ENCODE measurements at regions not wholly inside any gene's neighbourhood (a gene's known extent, or its start where the extent isn't known, plus 50 kb on each side); places are given as distances from the start of the nearest gene placed in this dataset.

DNA sequence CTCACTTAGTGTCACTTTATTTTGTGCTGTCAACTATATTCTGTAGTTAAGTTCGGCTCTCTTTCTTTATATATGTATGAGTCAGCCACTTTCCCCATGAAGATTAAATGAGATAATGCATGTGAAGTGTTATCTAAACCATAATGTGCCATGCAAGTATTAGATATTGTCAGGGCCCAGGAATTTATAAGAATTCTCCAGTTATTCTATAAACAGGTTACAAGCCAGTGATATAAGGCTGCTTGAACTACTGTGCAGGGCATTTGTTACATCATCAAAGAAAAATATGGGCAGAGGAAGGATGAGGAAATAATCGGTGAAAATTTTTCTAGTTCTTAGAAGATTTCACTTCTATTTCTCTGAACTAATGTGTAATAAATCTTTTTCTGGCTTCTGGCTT lies 1049.0 kb upstream of the NR2F2 start:
- no peak for DNase-seq (ENCODE audit: low read depth)
- H3K4me3 ChIP-seq (ENCODE audit: low read depth, low read length), result no peak overlapping the region

DNA sequence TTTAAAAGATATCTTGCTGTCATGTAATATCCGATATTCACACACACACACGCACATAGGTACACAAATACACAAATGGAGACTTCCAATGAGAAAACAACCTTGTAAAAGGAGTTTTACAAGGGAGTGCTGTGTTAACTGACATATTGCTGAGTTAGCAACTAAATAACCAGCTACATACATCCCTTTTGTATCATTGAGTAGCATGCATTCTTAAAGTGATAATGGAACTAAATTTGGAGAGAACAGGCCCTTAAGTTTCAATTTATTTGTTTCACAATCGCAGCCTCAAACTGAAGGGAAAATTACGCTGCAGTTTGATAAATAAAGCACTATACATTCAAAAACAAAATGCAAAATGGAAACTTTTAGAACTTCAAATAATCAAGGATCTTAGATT lies 1046.0 kb upstream of the NR2F2 start:
- DNase-seq (ENCODE audit: low read depth), result no peak
- no peak overlapping the region for H3K4me3 ChIP-seq (ENCODE audit: low read depth, low read length)

DNA sequence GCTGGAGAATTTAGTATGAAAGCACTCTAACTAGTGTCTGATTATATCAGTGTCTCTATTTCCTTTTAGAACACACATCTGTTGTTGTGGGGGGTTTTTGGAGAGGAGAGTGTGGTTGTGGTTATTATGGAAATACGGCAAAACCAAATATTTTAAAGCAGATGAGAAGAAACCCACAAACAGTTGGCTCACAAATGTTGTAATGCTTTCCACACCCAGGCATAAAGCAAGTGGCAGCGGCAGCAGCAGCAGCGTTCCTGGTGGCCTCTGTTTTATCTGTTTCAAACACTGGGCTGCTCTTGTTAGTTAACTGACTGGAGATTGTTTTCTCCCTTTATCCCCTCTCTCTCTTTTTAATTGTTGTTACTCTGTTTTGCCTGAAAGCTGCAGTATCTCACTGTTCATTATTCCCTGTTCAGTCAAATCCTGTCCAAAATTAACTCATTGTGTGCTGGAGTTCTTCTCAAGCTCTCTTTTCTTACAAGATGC lies 1045.5 kb upstream of the NR2F2 start:
- DNase-seq (ENCODE audit: low read depth), result no peak
- no peak overlapping the region for H3K4me3 ChIP-seq (ENCODE audit: low read depth, low read length)

DNA sequence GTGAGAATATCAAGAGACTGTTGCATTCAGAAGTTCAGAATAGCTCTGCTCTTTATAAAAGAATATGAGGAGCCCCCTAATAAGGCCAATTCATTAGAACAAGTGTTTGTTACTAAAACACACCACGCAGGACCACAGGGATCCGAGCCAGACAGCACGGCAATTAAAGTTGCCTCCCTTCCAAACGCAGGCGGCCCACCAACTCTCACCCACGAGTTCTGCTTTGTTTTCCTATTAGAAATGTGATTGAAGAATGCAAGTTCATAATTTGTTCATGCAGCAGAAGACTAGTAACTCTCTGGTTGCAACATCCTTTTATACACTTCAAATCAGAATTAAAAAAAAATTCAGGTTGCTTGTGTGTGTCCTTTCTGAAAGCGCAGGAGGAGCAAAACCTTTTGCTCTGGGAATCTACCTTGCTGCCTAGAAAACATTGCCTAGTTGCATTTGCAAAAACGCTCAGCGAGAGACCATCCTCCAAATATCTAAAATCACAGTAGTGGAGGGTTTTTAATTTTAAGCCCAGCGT lies 1044.1 kb upstream of the NR2F2 start:
- DNase-seq (ENCODE audit: low read depth), result no peak
- no peak overlapping the region for H3K4me3 ChIP-seq (ENCODE audit: low read depth, low read length)

DNA sequence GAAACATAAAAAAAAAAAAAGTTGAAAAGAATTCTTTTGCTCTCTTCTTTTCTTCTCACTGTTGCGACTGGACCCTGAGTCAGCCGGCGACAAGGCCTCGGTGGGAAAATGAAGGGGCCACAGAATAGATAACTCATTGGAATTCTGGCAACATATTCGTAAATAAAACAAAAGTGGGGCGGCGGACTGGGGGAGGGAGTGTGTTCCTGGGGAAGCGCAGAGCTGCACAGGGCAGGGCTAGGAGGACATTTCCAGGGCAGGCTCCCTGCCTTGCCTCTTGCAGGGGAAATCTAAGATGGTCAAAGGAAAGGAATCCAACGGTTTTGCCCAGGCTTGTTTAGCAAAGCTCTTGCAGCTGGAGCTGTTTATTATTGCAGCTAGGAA lies 1042.8 kb upstream of the NR2F2 start:
- DNase-seq (ENCODE audit: low read depth), result no peak
- no peak overlapping the region for H3K4me3 ChIP-seq (ENCODE audit: low read depth, low read length)

DNA sequence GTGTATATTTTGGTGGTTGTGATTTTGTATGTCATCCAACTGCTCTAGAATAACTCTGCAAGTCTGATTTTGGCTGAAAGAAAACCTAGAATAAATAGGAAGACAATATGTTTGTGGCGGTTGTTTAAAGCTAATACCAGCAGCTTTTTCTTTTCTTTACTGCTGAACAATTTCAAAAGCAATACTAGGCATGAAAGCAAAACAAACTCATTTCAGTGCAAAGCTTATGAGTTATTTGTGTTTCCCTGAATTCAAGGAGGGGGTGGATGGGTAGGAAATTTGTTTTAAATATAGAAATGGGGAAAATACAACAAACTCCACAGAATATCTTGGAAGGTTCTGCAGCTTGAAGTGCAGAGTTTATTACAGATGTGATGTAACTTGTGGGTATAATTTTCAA lies 1041.9 kb upstream of the NR2F2 start:
- H3K4me3 ChIP-seq (ENCODE audit: low read depth, low read length), result no peak overlapping the region
- no peak for DNase-seq (ENCODE audit: low read depth)

DNA sequence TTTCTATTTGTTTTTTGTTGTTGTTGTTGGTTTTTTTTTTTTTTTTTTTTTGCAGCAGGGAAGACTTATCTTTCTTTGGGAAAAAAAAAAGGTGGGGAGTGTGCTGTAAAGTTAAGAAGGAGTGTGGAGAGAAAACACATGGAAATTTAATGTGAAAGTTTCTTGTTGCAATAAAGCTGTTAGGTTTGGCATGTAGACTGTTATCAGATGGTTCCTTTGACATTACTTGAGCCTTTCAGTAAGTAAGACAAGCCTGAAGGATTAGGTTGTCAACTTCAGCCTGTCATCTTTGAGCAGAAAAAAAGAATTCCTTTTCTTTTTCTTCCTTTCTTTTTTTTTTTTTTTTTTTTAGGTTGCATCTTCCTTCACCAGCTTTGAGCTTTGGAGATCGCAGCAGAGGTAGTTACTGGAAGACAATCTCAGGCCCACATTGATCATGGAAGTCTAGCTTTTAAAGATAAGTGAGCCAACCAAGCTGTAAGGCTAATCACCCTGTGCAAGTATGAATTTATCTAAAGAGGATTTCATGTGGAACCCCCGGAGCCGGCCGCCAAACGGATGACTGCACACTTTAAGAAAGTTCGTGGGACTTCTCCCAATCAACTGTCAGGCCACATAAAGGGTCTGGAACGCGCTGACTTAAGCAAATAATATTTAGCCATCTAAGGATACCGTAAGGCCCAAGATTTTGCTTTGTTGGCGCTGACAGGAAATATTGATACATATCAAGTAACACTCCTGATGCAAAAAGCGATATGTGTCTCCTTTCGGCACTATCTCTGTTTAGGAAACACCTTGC lies 1040.1 kb upstream of the NR2F2 start:
- H3K4me3 ChIP-seq (ENCODE audit: low read depth, low read length), result no peak overlapping the region
- no peak for DNase-seq (ENCODE audit: low read depth)

DNA sequence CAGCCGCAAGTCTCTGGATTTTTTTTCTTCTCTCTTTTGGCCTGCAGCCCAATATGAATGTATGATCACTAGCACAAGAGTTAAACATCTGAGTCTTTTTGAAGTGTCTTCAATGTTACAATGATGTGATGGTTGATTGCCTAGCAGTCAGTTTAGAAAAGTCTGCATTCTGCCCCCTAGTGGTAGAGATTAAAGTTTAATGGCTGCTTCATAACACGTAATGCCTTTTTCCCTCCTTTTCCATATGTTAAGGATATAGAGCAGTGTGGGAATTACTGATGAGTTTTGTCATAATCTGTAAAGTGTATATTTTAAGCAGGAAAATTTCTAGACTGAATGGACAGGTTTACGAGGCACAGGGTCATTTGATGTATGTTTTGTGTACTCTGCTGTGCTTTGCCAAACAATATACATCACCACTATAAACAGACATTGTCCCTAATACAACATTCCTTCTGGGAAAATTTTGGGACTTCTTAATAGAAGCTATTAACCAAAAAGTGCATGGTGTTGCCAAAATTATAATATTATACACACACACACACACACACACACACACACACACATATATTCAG lies 1038.5 kb upstream of the NR2F2 start:
- no peak overlapping the region for H3K4me3 ChIP-seq (ENCODE audit: low read depth, low read length)
- DNase-seq (ENCODE audit: low read depth), result no peak

DNA sequence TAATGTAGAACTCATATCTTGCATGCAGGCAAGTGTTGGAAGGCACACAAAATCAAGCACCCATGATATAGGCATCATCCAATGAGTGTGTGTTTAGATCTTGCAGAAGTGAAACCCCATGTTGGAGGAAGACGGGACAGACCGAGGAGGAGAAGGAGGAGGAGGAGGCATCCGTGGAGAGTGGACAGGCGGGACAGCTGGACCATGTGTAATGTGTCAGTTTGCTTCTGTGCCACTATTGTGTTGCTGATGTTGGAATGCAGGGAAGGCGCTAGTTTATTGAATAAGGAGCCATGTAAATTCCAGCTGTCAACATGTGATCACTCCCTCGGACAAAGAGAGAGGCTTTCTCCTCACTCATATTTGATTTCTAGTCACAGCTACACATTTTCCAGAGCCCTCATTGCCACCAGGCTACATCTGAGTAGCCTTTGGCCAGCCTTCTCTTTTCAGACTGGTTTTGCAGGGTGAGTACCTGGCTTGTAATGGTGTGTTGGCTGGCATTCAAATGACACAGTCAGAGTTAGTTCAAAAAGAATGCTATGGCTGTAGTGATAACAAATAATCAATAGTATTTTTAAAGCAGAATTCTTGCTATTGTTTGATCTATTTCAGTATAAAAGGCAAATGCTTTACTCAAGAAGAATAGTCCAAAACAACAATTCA lies 1037.6 kb upstream of the NR2F2 start:
- H3K4me3 ChIP-seq (ENCODE audit: low read depth, low read length), result no peak overlapping the region
- no peak for DNase-seq (ENCODE audit: low read depth)

DNA sequence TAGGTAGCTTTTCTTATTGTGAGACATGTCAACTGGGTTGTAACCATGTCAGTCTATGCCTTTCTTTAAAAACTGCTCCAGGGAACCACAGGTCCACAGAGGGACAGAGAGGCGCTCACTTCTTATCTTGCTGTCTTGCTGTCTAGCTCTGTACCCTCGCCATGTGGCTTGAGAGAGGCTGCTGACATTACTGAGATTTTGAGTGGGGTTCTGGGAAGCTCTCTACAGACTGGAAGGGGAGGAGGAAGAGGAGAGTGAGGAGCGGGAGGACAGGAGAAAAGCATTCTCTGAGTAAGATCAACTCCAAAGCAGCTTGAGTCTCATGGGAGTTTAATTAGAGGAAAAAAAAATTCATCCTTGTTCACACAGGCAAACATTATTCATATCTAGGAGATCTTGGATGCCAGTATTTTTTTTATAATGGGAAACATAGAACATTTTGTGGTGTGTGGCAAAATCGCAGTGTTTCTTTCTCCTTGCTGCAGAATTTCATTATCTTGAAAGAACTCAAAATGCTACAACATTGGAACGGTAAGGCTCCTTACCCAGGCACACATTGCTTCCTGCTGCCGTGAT lies 1037.0 kb upstream of the NR2F2 start:
- DNase-seq (ENCODE audit: low read depth), result no peak
- no peak overlapping the region for H3K4me3 ChIP-seq (ENCODE audit: low read depth, low read length)

DNA sequence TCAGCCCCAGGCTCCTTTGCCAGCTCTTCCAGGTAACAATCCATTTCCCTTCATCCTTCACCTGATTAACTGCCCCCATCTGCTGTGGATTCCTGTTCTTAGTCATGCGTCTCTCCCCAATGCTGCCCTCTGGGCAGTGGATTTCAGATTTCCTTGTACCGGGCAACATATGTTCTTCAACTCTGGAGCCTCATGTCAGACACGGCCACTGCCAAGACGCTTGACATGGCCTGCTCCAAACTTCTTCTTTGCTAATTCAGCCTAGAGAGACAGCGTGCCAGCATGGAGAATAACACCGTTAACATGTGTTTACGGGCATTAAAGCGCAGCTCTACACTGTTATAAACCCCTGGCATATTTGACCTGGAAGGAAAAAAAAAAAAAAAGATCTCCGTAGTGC lies 1035.1 kb upstream of the NR2F2 start:
- DNase-seq (ENCODE audit: low read depth), result no peak

DNA sequence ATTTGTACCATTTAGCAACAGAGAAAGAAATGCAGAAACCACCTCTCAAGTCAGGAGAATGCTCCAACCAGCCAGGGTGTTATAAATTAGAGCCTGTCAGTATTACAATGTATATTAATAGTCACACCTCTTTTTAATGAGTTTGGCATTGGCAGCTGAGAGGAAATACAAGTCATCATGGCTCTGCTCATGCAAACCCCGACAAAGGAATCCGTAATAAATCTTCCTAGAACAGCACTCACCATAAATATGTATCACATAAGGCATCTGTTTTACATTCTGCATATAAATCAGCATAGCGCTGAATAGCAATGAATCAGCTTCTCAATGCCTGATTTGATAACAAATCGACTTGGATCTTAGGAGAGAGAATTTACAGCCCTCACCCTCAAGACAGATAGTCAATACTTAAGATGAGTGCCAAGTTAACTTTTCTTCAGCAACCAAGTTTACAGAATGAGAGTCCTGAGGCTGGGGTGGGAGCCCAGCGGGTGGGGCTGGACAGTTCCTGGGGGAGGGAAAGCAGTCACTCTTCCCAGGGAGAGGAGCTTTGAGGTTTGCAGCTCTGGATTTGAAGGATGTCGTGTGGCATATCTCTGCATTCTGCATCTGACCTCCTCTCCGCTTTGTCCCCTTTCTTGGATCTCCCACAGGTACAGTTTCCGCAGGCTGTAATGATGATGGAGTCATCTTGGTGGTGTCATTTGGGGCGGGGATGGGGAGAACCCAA lies 1034.4 kb upstream of the NR2F2 start:
- DNase-seq (ENCODE audit: low read depth), result no peak
- H3K4me3 ChIP-seq (ENCODE audit: low read depth, low read length), result no peak overlapping the region

More for the DNA sequence above, 1035.1 kb upstream of the NR2F2 start:
- H3K4me3 ChIP-seq (ENCODE audit: low read depth, low read length), result no peak overlapping the region

DNA sequence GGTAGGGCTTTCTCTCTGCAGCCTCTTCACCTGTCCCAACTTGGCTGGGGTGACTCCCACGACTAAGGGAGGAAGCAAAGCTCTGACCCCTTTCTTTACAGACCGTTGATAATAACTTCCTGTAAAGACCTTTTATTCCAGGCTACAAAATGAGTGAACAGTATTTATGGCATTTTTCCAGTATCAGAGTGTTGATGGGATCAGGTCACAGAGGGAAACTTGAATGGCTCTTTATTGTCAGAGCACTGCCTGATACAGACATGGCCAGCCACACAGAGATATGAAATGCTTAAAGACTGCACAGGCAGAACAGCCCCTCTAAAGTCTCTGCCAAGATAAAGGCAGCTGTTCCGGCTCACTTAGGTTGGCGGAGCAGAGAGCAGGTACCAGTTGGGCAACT lies 1033.9 kb upstream of the NR2F2 start:
- no peak overlapping the region for H3K4me3 ChIP-seq (ENCODE audit: low read depth, low read length)
- DNase-seq (ENCODE audit: low read depth), result no peak

DNA sequence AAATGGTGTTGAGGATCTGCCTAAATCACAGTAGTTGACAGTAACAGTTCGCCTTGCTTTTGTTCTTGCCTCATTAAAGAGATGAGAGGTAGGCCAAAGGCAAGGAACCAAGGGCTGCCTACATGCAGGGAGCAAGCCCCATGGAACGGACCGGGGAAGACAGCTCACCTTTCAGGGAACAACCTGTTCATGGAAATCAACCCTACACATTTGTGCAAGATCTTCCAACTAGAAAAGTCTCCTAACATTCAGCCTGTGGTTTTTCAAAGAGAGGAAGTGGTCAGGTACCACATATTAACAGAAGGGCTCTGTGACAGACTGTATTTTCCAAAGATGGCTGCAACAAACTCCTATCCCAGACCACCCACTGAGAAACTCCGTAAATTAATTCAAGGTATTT lies 1031.8 kb upstream of the NR2F2 start:
- DNase-seq (ENCODE audit: low read depth), result no peak
- H3K4me3 ChIP-seq (ENCODE audit: low read depth, low read length), result no peak overlapping the region

DNA sequence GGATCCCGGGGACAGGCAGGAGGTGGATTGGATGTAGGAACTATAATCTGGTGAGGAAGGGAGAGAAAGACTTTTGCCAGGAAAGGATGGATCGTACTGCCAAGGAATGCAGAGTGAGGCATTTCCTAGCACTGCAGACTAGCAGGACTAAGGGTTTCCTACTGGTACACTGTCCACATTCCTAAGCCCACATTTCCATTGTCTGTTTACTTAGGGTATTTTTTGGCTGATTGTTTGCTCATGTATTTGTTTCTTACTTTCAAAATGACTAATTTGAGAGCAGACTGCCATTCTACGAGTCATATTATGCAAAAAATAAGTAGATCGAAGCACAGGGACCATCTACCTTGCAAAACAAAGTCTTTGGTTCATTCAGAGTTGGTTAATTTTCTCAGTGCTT lies 1029.5 kb upstream of the NR2F2 start:
- H3K4me3 ChIP-seq (ENCODE audit: low read depth, low read length), result no peak overlapping the region
- DNase-seq (ENCODE audit: low read depth), result no peak

DNA sequence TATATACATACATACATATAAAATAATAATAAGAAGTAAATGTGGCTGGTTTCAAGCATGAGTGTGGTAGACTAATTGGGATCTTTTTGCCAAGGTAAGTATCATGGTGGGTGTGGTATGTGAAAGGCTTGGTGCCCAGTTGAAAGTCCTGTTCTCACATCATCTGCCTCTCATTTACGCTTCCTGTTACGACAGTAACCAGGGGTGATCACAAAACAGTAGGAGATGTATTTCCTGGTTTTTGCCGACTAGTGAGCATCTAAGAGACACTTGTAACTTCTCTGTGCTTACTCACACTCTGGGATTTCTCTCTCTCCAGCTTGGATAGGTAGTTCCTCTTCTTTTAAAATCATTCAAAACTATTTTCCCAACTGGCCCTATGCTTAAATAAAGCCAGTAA lies 1028.3 kb upstream of the NR2F2 start:
- DNase-seq (ENCODE audit: low read depth), result no peak
- no peak overlapping the region for H3K4me3 ChIP-seq (ENCODE audit: low read depth, low read length)

DNA sequence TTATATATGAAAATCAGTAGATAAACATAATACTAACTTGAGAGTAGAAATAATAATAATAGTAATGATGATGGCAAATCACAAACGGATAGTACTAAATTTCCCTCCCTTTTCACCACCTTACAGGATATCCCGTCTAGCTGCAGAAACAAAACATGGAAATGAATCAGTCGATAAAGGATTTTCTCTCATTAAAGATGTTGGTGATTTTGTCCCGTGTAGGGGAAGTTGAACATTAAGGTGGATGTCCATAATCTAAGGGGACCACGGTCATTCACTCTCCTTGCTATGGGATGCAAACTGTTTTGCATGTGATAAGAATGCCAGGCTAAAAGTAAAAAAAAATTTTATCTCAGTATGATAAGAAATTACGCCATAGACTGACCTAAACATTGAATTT lies 1027.7 kb upstream of the NR2F2 start:
- DNase-seq (ENCODE audit: low read depth), result no peak
- H3K4me3 ChIP-seq (ENCODE audit: low read depth, low read length), result no peak overlapping the region

DNA sequence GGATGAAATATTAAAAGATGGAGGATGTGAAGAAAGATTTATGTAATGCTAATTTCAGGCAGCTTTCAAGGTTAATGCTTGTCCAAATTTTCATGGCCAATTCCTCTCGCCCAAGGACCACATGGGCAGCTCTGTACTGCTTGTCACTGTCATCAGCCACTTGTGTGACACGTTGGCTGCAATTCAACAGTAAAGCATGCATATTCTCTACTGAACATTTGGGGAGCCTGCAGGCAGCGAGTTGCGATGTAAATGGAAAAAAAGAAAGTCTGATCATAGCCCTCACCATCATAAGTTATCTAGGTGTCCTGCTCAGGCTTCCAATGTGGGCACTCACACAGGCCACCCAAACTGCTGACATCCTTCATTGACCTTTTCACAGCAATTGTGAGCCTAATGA lies 1026.8 kb upstream of the NR2F2 start:
- DNase-seq (ENCODE audit: low read depth), result no peak

DNA sequence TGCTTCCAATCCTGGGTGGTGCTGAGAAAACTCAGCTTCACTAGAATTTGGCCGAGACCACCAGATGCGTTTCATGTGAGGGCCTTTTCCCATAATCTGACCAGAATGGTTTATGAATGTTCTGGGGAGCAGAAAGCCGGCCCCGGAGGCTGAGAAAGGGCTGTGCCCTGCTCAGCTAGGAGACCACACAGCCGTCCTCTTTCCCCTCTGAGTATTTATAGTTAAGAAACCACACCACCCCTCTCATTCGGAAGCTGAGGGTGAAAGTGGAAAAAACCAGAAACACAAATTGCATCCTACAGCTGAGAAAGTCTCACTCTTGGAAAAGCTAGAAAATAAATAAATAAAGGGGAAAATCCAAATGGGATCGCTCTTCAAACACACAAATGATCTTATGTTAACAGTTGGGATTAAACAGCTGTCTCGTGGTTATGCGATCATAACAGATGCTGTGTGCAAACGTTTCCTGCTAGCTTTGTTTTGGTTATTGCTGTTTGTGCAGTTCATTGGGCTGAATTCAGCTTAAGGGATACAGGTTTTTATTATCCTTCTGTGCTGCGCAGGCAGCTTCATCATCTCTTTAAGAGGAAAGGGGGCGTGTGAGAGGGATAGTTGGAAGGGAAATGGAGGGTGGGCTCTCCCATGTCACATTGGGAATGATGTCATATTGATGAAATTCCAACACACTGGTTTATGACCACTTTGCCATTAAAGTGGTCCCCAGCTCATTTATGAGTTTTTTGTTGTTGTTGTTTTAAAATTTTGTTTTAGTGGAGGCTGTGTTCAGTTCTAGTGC lies 1026.2 kb upstream of the NR2F2 start:
- DNase-seq (ENCODE audit: low read depth), result peak; percentile 55
- H3K4me3 ChIP-seq (ENCODE audit: low read depth, low read length), result no peak overlapping the region

More for the DNA sequence above, 1026.8 kb upstream of the NR2F2 start:
- H3K4me3 ChIP-seq (ENCODE audit: low read depth, low read length), result no peak overlapping the region
